CD4-positive, alpha-beta T cell treated with Interleukin-6 at 100 ng/mL for 8 hours (primary cell): ENCODE measurements at regions not wholly inside any gene's neighbourhood (a gene's known extent, or its start where the extent isn't known, plus 50 kb on each side); places are given as distances from the start of the nearest gene placed in this dataset.
"Not testable (repeated sequence)": the region's sequence is repeated elsewhere in the genome, so short reads cannot be mapped to it uniquely, and the experiment has no call there.

ENCODE experiments used
- DNase-seq: peaks from one replicate; pipeline ENCODE4 v3.0.0-alpha.2; 2020; ENCODE audit warnings: mixed read lengths, low spot score

- DNase-seq: no peak
Observed at GRCh38 chr2:150847578-150847977, 360.1 kb upstream of the RND3 start.

DNA sequence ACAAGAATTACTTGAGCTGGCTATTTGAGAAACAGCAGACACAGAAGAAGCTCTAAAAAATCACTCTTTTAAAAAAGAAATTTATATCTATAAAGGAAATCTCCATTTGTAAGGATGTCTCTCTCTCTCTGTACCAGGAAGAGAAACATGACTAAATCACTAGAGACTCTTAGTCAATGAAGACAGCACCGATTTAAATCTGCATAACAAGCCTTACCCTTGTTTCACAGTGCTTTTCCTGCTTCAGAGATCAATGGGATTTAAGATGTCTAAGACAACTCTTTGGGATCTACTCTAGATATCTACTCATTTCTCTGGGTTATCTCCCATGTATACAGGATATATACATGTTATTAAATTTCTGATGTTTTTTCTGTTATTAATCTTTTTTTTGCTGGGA lies 359.2 kb upstream of the RND3 start:
- DNase-seq: no peak

GRCh38 chr2:150832686-150833085 lies 345.2 kb upstream of the RND3 start:
- DNase-seq: no peak

DNA sequence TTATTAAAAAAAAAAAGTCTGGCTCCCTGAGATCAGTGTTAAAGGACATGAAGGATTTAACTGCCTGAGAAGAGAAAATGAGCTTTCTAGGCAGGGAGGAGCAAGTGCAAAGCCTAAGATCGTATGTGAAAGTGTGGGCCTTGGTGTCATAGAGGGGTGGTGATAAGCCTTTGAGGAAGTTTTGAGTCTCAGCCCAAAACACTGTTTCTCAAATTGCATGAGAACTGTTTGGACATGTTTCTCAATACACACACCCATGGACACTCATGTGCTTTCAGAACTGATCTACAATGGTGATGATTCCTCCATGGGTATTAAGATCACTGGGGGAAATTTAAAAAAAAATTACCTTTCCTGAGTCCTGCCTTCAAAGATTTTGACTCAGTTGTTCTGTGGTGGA lies 336.7 kb upstream of the RND3 start:
- no peak for DNase-seq

GRCh38 chr2:150817422-150817821 lies 330.0 kb upstream of the RND3 start:
- DNase-seq: no peak

- no peak for DNase-seq
Observed at GRCh38 chr2:150812664-150813367, 325.3 kb upstream of the RND3 start.

DNA sequence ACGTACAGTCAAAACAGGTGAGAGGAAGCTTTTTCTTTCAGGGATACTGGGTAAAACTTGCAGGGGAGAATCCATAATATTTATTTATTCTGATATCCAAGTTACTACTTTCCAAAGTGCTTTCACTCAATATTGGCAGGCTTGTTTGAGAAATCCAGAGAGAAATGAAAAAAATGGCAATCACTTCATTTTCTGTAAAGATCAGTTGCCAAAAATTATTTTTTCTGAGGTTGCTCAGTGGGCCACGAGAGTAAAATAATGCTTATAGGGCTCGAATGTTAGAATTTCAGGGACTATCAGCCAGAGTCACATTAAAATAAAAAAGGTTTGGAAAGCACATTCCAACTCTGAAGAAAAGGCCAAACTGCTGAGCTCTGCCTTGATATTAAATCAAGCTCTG lies 324.6 kb upstream of the RND3 start:
- DNase-seq: no peak

GRCh38 chr2:150811259-150811855 lies 323.9 kb upstream of the RND3 start:
- no peak for DNase-seq

- no peak for DNase-seq
Observed at GRCh38 chr2:150809103-150809502, 321.6 kb upstream of the RND3 start.

DNA sequence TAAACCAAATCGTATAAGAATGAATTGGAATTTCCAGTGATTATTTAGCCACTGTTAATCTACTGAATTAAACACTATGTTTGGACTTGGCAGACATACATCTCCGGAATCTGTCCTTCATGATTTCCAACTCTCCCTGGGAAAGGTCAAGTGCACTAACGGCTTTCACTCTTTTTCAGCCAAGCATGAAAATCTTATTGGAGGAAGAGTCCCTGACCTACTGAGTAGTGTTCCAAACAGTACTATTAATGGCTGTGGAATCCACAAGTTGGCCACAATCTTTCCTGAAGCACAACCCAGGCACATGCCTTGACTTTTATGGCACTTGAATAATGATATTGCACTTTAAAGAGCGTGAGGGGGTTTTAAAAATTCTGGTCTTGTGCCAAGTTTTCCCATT lies 318.9 kb upstream of the RND3 start:
- no peak for DNase-seq

- DNase-seq: no peak
Observed at GRCh38 chr2:150803689-150804398, 316.4 kb upstream of the RND3 start.

- no peak for DNase-seq
Observed at GRCh38 chr2:150802635-150803034, 315.2 kb upstream of the RND3 start.

DNA sequence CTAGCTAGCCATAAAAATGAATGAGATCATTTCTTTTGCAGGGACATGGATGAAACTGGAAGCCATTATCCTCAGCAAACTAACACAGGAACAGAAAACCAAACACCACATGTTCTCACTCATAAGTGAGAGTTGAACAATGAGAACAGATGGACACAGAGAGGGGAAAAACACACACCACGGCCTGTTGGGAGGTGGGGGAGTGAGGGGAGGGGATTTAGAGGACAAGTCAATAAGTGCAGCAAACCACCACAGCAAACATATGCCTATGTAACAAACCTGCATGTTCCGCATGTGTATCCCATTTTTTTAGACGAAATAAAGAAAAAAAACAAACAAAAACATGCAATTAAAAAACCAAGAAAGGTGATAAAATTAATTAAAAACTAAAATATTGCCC lies 308.8 kb upstream of the RND3 start:
- not testable (repeated sequence) for DNase-seq

- no peak for DNase-seq
Observed at GRCh38 chr2:150792780-150793300, 305.4 kb upstream of the RND3 start.

GRCh38 chr2:150791567-150791966 lies 304.1 kb upstream of the RND3 start:
- no peak for DNase-seq

GRCh38 chr2:150789376-150789905 lies 302.0 kb upstream of the RND3 start:
- DNase-seq: no peak

- no peak for DNase-seq
Observed at GRCh38 chr2:150788426-150789140, 301.1 kb upstream of the RND3 start.

GRCh38 chr2:150787353-150788093 lies 300.1 kb upstream of the RND3 start:
- no peak for DNase-seq

GRCh38 chr2:150784389-150784788 lies 296.9 kb upstream of the RND3 start:
- no peak for DNase-seq

DNA sequence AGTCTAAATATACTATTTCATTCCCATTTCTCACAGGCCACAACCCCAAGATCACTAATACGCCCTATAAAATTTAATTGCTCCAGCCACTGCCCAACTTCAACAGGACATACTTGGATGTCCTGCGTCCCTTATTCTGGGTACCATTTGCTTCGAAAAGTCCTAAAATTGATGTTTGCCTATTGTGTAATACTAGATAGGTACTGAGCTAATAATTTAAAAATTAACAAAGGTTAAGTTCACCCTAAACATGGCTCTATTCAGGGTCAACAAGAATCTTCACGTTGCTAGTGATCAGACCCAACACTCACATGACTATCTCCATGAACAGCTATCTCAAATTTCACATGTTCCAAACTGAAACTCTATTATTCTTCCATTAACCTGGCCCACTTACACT lies 296.4 kb upstream of the RND3 start:
- no peak for DNase-seq

- no peak for DNase-seq
Observed at GRCh38 chr2:150783015-150783414, 295.5 kb upstream of the RND3 start.

- no peak for DNase-seq
Observed at GRCh38 chr2:150782613-150783012, 295.1 kb upstream of the RND3 start.
